Stimulated activated CD4-positive, alpha-beta T cell treated with anti-CD3 and anti-CD28 coated beads, TNF-alpha, amount 100 ng/mL, for 1 hour (primary cell): ENCODE measurements at regions not wholly inside any gene's neighbourhood (a gene's known extent, or its start where the extent isn't known, plus 50 kb on each side); places are given as distances from the start of the nearest gene placed in this dataset.
A peak's percentile ranks its signal among the peaks of the same experiment; 100 is the strongest.
"Not testable (repeated sequence)": the region's sequence is repeated elsewhere in the genome, so short reads cannot be mapped to it uniquely, and the experiment has no call there.

ENCODE experiments used
- DNase-seq, 3 donors: peaks; one replicate each; pipeline ENCODE4 v3.0.0-alpha.2; 2020; ENCODE audit warnings: low read depth in 3 of 3, low spot score in 1 of 3

- not testable (repeated sequence) for DNase-seq
These were observed 168.5 kb upstream of the FAM72C start for GRCh38 chr1:144140243-144140642.

- DNase-seq: not testable (repeated sequence)
These were observed 133.2 kb upstream of the FAM72C start for GRCh38 chr1:144105006-144105405.

- DNase-seq: peak in 2 of 3 donors; percentile 7 to 14
These were observed 132.4 kb upstream of the FAM72C start for GRCh38 chr1:144104000-144104677.

GRCh38 chr1:144103156-144103880 lies 131.5 kb upstream of the FAM72C start:
- DNase-seq: peak in 2 of 3 donors; percentile 14 to 19

- peak in 1 of 3 donors; percentile 2 for DNase-seq
These were observed 130.4 kb upstream of the FAM72C start for GRCh38 chr1:144102046-144102745.

- peak in 1 of 3 donors; percentile 0 for DNase-seq
These were observed 129.7 kb upstream of the FAM72C start for GRCh38 chr1:144101397-144102045.

GRCh38 chr1:144077167-144077841 lies 105.5 kb upstream of the FAM72C start:
- DNase-seq: peak in 2 of 3 donors; percentile 0 to 7

GRCh38 chr1:144076646-144077045 lies 104.9 kb upstream of the FAM72C start:
- DNase-seq: not testable (repeated sequence)

GRCh38 chr1:144070394-144071053 lies 98.7 kb upstream of the FAM72C start:
- DNase-seq: not testable (repeated sequence)

- not testable (repeated sequence) for DNase-seq
These were observed 95.3 kb upstream of the FAM72C start for GRCh38 chr1:144067042-144067441.

GRCh38 chr1:144066071-144066813 lies 94.5 kb upstream of the FAM72C start:
- not testable (repeated sequence) for DNase-seq

GRCh38 chr1:144065299-144066060 lies 93.7 kb upstream of the FAM72C start:
- not testable (repeated sequence) for DNase-seq

GRCh38 chr1:144049365-144049764 lies 77.6 kb upstream of the FAM72C start:
- DNase-seq: not testable (repeated sequence)

- not testable (repeated sequence) for DNase-seq
These were observed 74.9 kb upstream of the FAM72C start for GRCh38 chr1:144046645-144047044.

GRCh38 chr1:144045751-144046546 lies 74.2 kb upstream of the FAM72C start:
- DNase-seq: not testable (repeated sequence)

GRCh38 chr1:144042251-144042650 lies 70.5 kb upstream of the FAM72C start:
- DNase-seq: not testable (repeated sequence)

- DNase-seq: not testable (repeated sequence)
These were observed 68.5 kb upstream of the FAM72C start for GRCh38 chr1:144040293-144040692.

- DNase-seq: not testable (repeated sequence)
These were observed 62.3 kb upstream of the FAM72C start for GRCh38 chr1:144034045-144034444.
